B cell (primary cell): ENCODE measurements at regions not wholly inside any gene's neighbourhood (a gene's known extent, or its start where the extent isn't known, plus 50 kb on each side); places are given as distances from the start of the nearest gene placed in this dataset.
"Not testable (repeated sequence)": the region's sequence is repeated elsewhere in the genome, so short reads cannot be mapped to it uniquely, and the experiment has no call there.

ENCODE experiments used
- ATAC-seq: fragments of 200-7000 bp; cut with Tn5 transposase; one replicate; pipeline ENCODE4 v1.10.0; 2021; ENCODE audit warnings: low read depth, mild to moderate bottlenecking, moderate number of reproducible peaks, moderate library complexity
- CTCF ChIA-PET: fragments of 350-600 bp; sonication (Branson Sonifier 250); formaldehyde crosslinking; loops from one replicate; lab custom pipeline; 2021; ENCODE audit warnings: antibody characterized with exemption, inconsistent platforms; lab: Charles Lee
- POLR2A ChIA-PET: fragments of 350-600 bp; sonication (Branson Sonifier 250); formaldehyde crosslinking; loops from one replicate; lab custom pipeline; 2021; ENCODE audit warnings: antibody characterized with exemption; lab: Charles Lee
- DNase-seq: peaks from one replicate; pipeline ENCODE4 v3.0.0; 2013
- H2AFZ ChIP-seq: 2 replicates; pipeline ENCODE4 v1.6.1; 2012; ENCODE audit warnings: mild to moderate bottlenecking, low read depth, low read length; ENCODE audit not compliant: insufficient read depth, poor library complexity, severe bottlenecking
- H3K27ac ChIP-seq, 2 donors: 1 replicate in 1 of 2; 2 replicates in 1 of 2; pipeline ENCODE4 v1.5.1; 2012 to 2013; ENCODE audit warnings: low read length in 2 of 2, mild to moderate bottlenecking in 2 of 2, moderate library complexity in 1 of 2
- H3K27me3 ChIP-seq, 4 experiments: fragments of 200-600 bp in 1 of 4; sonication (generic) in 1 of 4; replicated peaks in 1 of 4; 1 replicate in 2 of 4; 2 replicates in 2 of 4; pipeline versions ENCODE4 v1.6.1 to v1.7.0; 2013 to 2016; ENCODE audit warnings: low read length in 3 of 4, mild to moderate bottlenecking in 2 of 4, mixed read lengths in 1 of 4, moderate library complexity in 1 of 4; ENCODE audit not compliant: insufficient read depth in 4 of 4, control insufficient read depth in 3 of 4; ENCODE audit errors: control extremely low read depth in 1 of 4
- H3K36me3 ChIP-seq, 2 experiments: replicated peaks in 1 of 2; 1 replicate in 1 of 2; 2 replicates in 1 of 2; pipeline versions ENCODE4 v1.6.1 to v1.7.1; 2013; ENCODE audit warnings: low read length in 1 of 2; ENCODE audit not compliant: insufficient read depth in 2 of 2, control insufficient read depth in 1 of 2; ENCODE audit errors: control extremely low read depth in 1 of 2, extremely low read depth in 1 of 2
- H3K4me1 ChIP-seq, 2 donors: fragments of 200-600 bp in 1 of 2; sonication (generic) in 1 of 2; 1 replicate in 1 of 2; 2 replicates in 1 of 2; pipeline versions ENCODE4 v1.5.1 to v1.6.1; 2013 to 2017; ENCODE audit warnings: low read length in 2 of 2; ENCODE audit not compliant: control insufficient read depth in 2 of 2, insufficient read depth in 2 of 2
- H3K4me2 ChIP-seq: replicated peaks from 2 replicates; pipeline ENCODE3; 2012; ENCODE audit warnings: mild to moderate bottlenecking, low read depth, low read length; ENCODE audit not compliant: poor library complexity, severe bottlenecking
- H3K4me3 ChIP-seq, 5 experiments: fragments of 200-600 bp in 1 of 5; sonication (generic) in 1 of 5; 1 replicate in 3 of 5; 2 replicates in 2 of 5; pipeline versions ENCODE4 v1.5.1 to v1.7.0; 2011 to 2016; ENCODE audit warnings: low read length in 4 of 5, mild to moderate bottlenecking in 4 of 5, low read depth in 2 of 5, control low read depth in 1 of 5, moderate library complexity in 1 of 5; ENCODE audit not compliant: insufficient read depth in 1 of 5; ENCODE audit errors: control extremely low read depth in 1 of 5, extremely low read depth in 1 of 5
- H3K79me2 ChIP-seq: fragments of 200-600 bp; sonication (generic); one replicate; pipeline ENCODE4 v1.6.0; 2016; ENCODE audit warnings: low read length; ENCODE audit not compliant: control insufficient read depth, insufficient read depth
- H3K9ac ChIP-seq: fragments of 200-600 bp; sonication (generic); 2 replicates; pipeline ENCODE4 v1.6.1; 2017; ENCODE audit warnings: mild to moderate bottlenecking, low read length, moderate library complexity
- H3K9me3 ChIP-seq, 3 donors: one replicate each; pipeline versions ENCODE4 v1.6.1 to v1.7.1; 2013; ENCODE audit warnings: low read length in 2 of 3; ENCODE audit not compliant: control insufficient read depth in 2 of 3, insufficient read depth in 1 of 3; ENCODE audit errors: control extremely low read depth in 1 of 3
- H4K20me1 ChIP-seq: 2 replicates; pipeline ENCODE4 v1.6.0; 2012; ENCODE audit warnings: mild to moderate bottlenecking, low read length; ENCODE audit not compliant: insufficient read depth, control insufficient read depth, poor library complexity, severe bottlenecking
- H3K27ac Mint-ChIP-seq: one replicate; pipeline ENCODE4 v1.8.0; 2021; ENCODE audit warnings: mixed read lengths
- H3K27me3 Mint-ChIP-seq: one replicate; pipeline ENCODE4 v1.8.0; 2021; ENCODE audit warnings: mixed read lengths
- H3K4me1 Mint-ChIP-seq: one replicate; pipeline ENCODE4 v1.8.0; 2021; ENCODE audit warnings: mixed read lengths
- H3K4me3 Mint-ChIP-seq: one replicate; pipeline ENCODE4 v1.8.0; 2021; ENCODE audit warnings: mixed read lengths
- H3K9me3 Mint-ChIP-seq: one replicate; pipeline ENCODE4 v1.8.0; 2022; ENCODE audit warnings: mixed read lengths; ENCODE audit not compliant: insufficient read depth
- EZH2 ChIP-seq: IDR thresholded peaks from 2 replicates; pipeline ENCODE4 v1.6.1; 2012; ENCODE audit warnings: borderline replicate concordance, low read depth, mild to moderate bottlenecking, moderate library complexity, low read length; ENCODE audit not compliant: insufficient read depth, poor library complexity, severe bottlenecking
- WGBS: methylation state at CpG from one replicate; pipeline ENCODE4 v1.1.5; 2013; ENCODE audit warnings: missing lambda C conversion rate; ENCODE audit not compliant: insufficient coverage; 5-methylcytosine and 5-hydroxymethylcytosine counted together
- intact Hi-C: fragments of 100-400 bp; cut with micrococcal nuclease; formaldehyde crosslinking; loops from one replicate; pipeline ENCODE4 v1.10.0; 2022
- TF ChIP-seq, protein P1 (sequence below): fragments of 200-600 bp; IDR thresholded peaks from one replicate; pipeline ENCODE4 v1.8.0; 2022; ENCODE audit warnings: antibody characterized with exemption, mild to moderate bottlenecking

- Mint-ChIP-seq H3K27me3 (no peaks in the 10 kb centered on the region), H3K9me3 (no peaks in the 10 kb centered on the region), H3K4me3 (no peak overlapping the region), H3K27ac (no peak overlapping the region), H3K4me1 (no peaks in the 10 kb centered on the region)
- no peaks in the 10 kb centered on the region for H3K79me2 ChIP-seq
- no peak overlapping the region for H3K27ac ChIP-seq
- H3K9ac ChIP-seq, result no peak overlapping the region
- H2AFZ ChIP-seq, result no peak overlapping the region
- no peaks in the 10 kb centered on the region for H3K27me3 ChIP-seq
- DNase-seq (no peak), ATAC-seq (no peak)
- no peak overlapping the region for H3K4me3 ChIP-seq
- TF ChIP-seq, protein P1, sequence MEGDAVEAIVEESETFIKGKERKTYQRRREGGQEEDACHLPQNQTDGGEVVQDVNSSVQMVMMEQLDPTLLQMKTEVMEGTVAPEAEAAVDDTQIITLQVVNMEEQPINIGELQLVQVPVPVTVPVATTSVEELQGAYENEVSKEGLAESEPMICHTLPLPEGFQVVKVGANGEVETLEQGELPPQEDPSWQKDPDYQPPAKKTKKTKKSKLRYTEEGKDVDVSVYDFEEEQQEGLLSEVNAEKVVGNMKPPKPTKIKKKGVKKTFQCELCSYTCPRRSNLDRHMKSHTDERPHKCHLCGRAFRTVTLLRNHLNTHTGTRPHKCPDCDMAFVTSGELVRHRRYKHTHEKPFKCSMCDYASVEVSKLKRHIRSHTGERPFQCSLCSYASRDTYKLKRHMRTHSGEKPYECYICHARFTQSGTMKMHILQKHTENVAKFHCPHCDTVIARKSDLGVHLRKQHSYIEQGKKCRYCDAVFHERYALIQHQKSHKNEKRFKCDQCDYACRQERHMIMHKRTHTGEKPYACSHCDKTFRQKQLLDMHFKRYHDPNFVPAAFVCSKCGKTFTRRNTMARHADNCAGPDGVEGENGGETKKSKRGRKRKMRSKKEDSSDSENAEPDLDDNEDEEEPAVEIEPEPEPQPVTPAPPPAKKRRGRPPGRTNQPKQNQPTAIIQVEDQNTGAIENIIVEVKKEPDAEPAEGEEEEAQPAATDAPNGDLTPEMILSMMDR, result no peak
- TF ChIP-seq EZH2, result no peak
- H3K4me2 ChIP-seq, result no peak overlapping the region
- intact Hi-C loops, result no loop called here
- no peaks in the 10 kb centered on the region for H3K4me1 ChIP-seq
- no CpG with 5 or more reads among the region's 2 CpGs for WGBS
- ChIA-PET POLR2A (no interaction called here), CTCF (no interaction called here)
- H3K9me3 ChIP-seq, result no peaks in the 10 kb centered on the region
- H3K36me3 ChIP-seq, result no peaks in the 10 kb centered on the region
- H4K20me1 ChIP-seq, result no peaks in the 10 kb centered on the region
Measured at GRCh38 chr16:52346709-52347108, 200.2 kb downstream of the TOX3 start.

DNA sequence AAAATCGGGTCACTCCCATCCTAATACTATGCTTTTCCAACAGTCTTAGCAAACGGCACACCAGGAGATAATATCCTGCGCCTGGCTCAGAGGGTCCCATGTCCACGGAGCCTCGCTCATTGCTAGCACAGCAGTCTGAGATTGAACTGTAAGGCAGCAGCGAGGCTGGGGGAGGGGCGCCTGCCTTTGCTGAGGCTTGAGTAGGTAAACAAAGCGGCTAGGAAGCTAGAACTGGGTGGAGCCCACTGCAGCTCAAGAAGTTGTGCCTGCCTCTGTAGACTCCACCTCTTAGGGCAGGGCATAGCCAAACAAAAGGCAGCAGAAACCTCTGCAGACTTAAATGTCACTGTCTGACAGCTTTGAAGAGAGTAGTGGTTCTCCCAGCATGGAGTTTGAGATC is 213.3 kb downstream of the TOX3 start:
- H3K9me3 ChIP-seq, CTCF ChIA-PET, H3K9ac ChIP-seq, H3K27ac Mint-ChIP-seq, H3K4me1 Mint-ChIP-seq, H3K36me3 ChIP-seq, intact Hi-C loops, H3K27ac ChIP-seq, H2AFZ ChIP-seq, H4K20me1 ChIP-seq, H3K27me3 ChIP-seq, ATAC-seq, H3K9me3 Mint-ChIP-seq, H3K79me2 ChIP-seq, H3K27me3 Mint-ChIP-seq, H3K4me3 ChIP-seq, DNase-seq, H3K4me1 ChIP-seq, H3K4me2 ChIP-seq, H3K4me3 Mint-ChIP-seq, POLR2A ChIA-PET: not testable (repeated sequence)
- 91% methylated on average over 7 of the region's 8 CpGs for WGBS
